HG03457 (cell line): ENCODE measurements at regions not wholly inside any gene's neighbourhood (a gene's known extent, or its start where the extent isn't known, plus 50 kb on each side); places are given as distances from the start of the nearest gene placed in this dataset.
"Not testable (repeated sequence)": the region's sequence is repeated elsewhere in the genome, so short reads cannot be mapped to it uniquely, and the experiment has no call there.

Experiments used
- ATAC-seq: cut with Tn5 transposase; IDR thresholded peaks from one replicate; pipeline ENCODE4 v1.9.1; 2021; ENCODE audit warnings: moderate number of reproducible peaks; ENCODE audit not compliant: unreplicated experiment

GRCh38 chr19:37303591-37304171 lies 67.2 kb upstream of the ZNF527 start:
- ATAC-seq, result no peak

GRCh38 chr19:37304190-37304883 lies 66.6 kb upstream of the ZNF527 start:
- ATAC-seq, result no peak

GRCh38 chr19:37304884-37305255 lies 66.0 kb upstream of the ZNF527 start:
- ATAC-seq, result no peak

GRCh38 chr19:37306383-37306963 lies 64.4 kb upstream of the ZNF527 start:
- no peak for ATAC-seq

- ATAC-seq, result no peak
Observed at GRCh38 chr19:37309834-37310575, 60.9 kb upstream of the ZNF527 start.

GRCh38 chr19:37312531-37313334 lies 58.2 kb upstream of the ZNF527 start:
- ATAC-seq, result not testable (repeated sequence)

- ATAC-seq, result no peak
Observed at GRCh38 chr19:37313335-37313627, 57.6 kb upstream of the ZNF527 start.

GRCh38 chr19:37317403-37318209 lies 53.3 kb upstream of the ZNF527 start:
- peak; percentile 96 for ATAC-seq

GRCh38 chr19:37320988-37321387 lies 49.9 kb upstream of the ZNF527 start:
- ATAC-seq, result not testable (repeated sequence)
